Lower lobe of right lung (tissue), 2 donors: ENCODE measurements at regions not wholly inside any gene's neighbourhood (a gene's known extent, or its start where the extent isn't known, plus 50 kb on each side); places are given as distances from the start of the nearest gene placed in this dataset.
A peak's percentile ranks its signal among the peaks of the same experiment; 100 is the strongest.

ENCODE experiments used
- ATAC-seq, 2 donors: fragments of 200-7000 bp; cut with Tn5 transposase; one replicate each; pipeline ENCODE4 v1.9.1; 2020 to 2022; ENCODE audit warnings: mild to moderate bottlenecking in 2 of 2, moderate library complexity in 2 of 2
- DNase-seq: peaks from one replicate; pipeline ENCODE4 v3.0.0-alpha.2; 2020
- H3K27ac ChIP-seq: fragments of 200-600 bp; one replicate; pipeline ENCODE4 v1.8.0; 2022
- H3K27me3 ChIP-seq: fragments of 200-600 bp; one replicate; pipeline ENCODE4 v1.8.0; 2022; ENCODE audit warnings: low read depth
- H3K36me3 ChIP-seq: fragments of 200-600 bp; one replicate; pipeline ENCODE4 v1.8.0; 2022; ENCODE audit warnings: mild to moderate bottlenecking
- H3K4me1 ChIP-seq: fragments of 200-600 bp; one replicate; pipeline ENCODE4 v1.8.0; 2022
- H3K4me3 ChIP-seq: fragments of 200-600 bp; one replicate; pipeline ENCODE4 v1.8.0; 2022; ENCODE audit warnings: mild to moderate bottlenecking
- H3K9me3 ChIP-seq: fragments of 200-600 bp; one replicate; pipeline ENCODE4 v1.8.0; 2022
- intact Hi-C: fragments of 100-400 bp; cut with DNase I; formaldehyde crosslinking; loops from one replicate; pipeline ENCODE4 v1.11.0; 2022
- TF ChIP-seq, protein P1 (sequence below): fragments of 200-600 bp; IDR thresholded peaks from one replicate; pipeline ENCODE4 v1.8.0; 2022; ENCODE audit warnings: antibody characterized with exemption, mild to moderate bottlenecking
- donor health status: DM: no; HTN: yes; CAD: no; lungs with severe emphysema.

DNA sequence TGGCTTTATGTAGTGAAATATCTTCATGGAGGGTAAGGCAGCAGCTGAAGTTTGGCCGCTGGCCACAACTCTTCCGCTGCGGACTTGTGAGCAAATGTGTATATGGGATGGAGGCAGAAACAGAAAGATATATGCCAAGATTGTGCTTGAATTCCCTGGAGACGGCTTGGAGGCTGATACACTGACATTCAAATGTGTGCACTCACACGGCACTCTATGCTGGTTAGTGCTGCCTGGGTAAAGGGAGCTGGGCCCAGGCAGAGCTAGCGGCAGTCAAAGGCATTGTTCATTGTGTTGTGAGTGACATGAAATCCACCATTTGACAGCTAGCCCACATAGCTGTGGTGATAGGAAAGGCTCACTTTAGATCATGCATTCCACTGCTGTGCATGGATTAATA lies 202.7 kb downstream of the CLIC5 start:
- no peak for DNase-seq
- ATAC-seq: no peak

GRCh38 chr6:45808917-45809316 lies 206.7 kb downstream of the CLIC5 start:
- DNase-seq (no peak), ATAC-seq (no peak)
- no peak overlapping the region for H3K27ac ChIP-seq
- H3K36me3 ChIP-seq: no peaks in the 10 kb centered on the region
- TF ChIP-seq, protein P1, sequence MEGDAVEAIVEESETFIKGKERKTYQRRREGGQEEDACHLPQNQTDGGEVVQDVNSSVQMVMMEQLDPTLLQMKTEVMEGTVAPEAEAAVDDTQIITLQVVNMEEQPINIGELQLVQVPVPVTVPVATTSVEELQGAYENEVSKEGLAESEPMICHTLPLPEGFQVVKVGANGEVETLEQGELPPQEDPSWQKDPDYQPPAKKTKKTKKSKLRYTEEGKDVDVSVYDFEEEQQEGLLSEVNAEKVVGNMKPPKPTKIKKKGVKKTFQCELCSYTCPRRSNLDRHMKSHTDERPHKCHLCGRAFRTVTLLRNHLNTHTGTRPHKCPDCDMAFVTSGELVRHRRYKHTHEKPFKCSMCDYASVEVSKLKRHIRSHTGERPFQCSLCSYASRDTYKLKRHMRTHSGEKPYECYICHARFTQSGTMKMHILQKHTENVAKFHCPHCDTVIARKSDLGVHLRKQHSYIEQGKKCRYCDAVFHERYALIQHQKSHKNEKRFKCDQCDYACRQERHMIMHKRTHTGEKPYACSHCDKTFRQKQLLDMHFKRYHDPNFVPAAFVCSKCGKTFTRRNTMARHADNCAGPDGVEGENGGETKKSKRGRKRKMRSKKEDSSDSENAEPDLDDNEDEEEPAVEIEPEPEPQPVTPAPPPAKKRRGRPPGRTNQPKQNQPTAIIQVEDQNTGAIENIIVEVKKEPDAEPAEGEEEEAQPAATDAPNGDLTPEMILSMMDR: no peak
- H3K4me1 ChIP-seq: no peaks in the 10 kb centered on the region
- no peaks in the 10 kb centered on the region for H3K27me3 ChIP-seq
- H3K9me3 ChIP-seq: no peaks in the 10 kb centered on the region
- intact Hi-C loops: no loop called here
- no peak overlapping the region for H3K4me3 ChIP-seq

More for the DNA sequence above, 202.7 kb downstream of the CLIC5 start:
- H3K4me1 ChIP-seq: no peaks in the 10 kb centered on the region
- H3K27ac ChIP-seq: no peak overlapping the region
- peaks cover 4% of the 10 kb centered on the region for H3K27me3 ChIP-seq
- H3K36me3 ChIP-seq: no peaks in the 10 kb centered on the region
- H3K9me3 ChIP-seq: no peaks in the 10 kb centered on the region
- no peak overlapping the region for H3K4me3 ChIP-seq
- intact Hi-C loops: no loop called here
- TF ChIP-seq, protein P1: no peak

GRCh38 chr6:45808042-45808645 lies 207.5 kb downstream of the CLIC5 start:
- intact Hi-C loops: no loop called here
- no peaks in the 10 kb centered on the region for H3K9me3 ChIP-seq
- H3K27ac ChIP-seq: no peak overlapping the region
- ATAC-seq: no peak
- H3K4me1 ChIP-seq: no peaks in the 10 kb centered on the region
- no peak overlapping the region for H3K4me3 ChIP-seq
- H3K27me3 ChIP-seq: no peaks in the 10 kb centered on the region
- no peaks in the 10 kb centered on the region for H3K36me3 ChIP-seq
- no peak for DNase-seq
- TF ChIP-seq, protein P1: no peak

- DNase-seq (no peak), ATAC-seq (no peak)
- Histone ChIP-seq H3K4me3 (no peak overlapping the region), H3K27ac (no peak overlapping the region), H3K9me3 (no peaks in the 10 kb centered on the region), H3K36me3 (no peaks in the 10 kb centered on the region), H3K4me1 (no peaks in the 10 kb centered on the region), H3K27me3 (no peaks in the 10 kb centered on the region)
- TF ChIP-seq, protein P1: no peak
- intact Hi-C loops: no loop called here
These were observed 208.2 kb downstream of the CLIC5 start for GRCh38 chr6:45807311-45808041.

GRCh38 chr6:45806172-45806571 lies 209.5 kb downstream of the CLIC5 start:
- ATAC-seq (peak; percentile 38 to 65), DNase-seq (peak; percentile 51)
- Histone ChIP-seq H3K9me3 (no peaks in the 10 kb centered on the region), H3K27ac (no peak overlapping the region), H3K4me3 (no peak overlapping the region), H3K27me3 (no peaks in the 10 kb centered on the region), H3K4me1 (no peaks in the 10 kb centered on the region), H3K36me3 (no peaks in the 10 kb centered on the region)
- TF ChIP-seq, protein P1: no peak
- intact Hi-C loops: no loop called here
